GM12865 (cell line): ENCODE measurements at regions not wholly inside any gene's neighbourhood (a gene's known extent, or its start where the extent isn't known, plus 50 kb on each side); places are given as distances from the start of the nearest gene placed in this dataset.

Experiments used
- DNase-seq: peaks from one replicate; pipeline ENCODE4 v3.0.0; 2010; ENCODE audit warnings: low read depth
- H3K4me3 ChIP-seq: 2 replicates; pipeline ENCODE4 v1.5.1; 2011; ENCODE audit warnings: mild to moderate bottlenecking, low read depth, low read length, control low read depth
- CTCF ChIP-seq: IDR thresholded peaks from 2 replicates; pipeline ENCODE4 v1.5.1; 2011; ENCODE audit warnings: low read length, control low read depth, low read depth, inconsistent platforms; ENCODE audit not compliant: insufficient read depth; ENCODE audit errors: missing control alignments

GRCh38 chr9:30757723-30758122 is 1626.7 kb upstream of the ACO1 start:
- no peak for TF ChIP-seq CTCF
- no peak for DNase-seq
- H3K4me3 ChIP-seq = no peak overlapping the region

GRCh38 chr9:30758726-30759446 is 1625.6 kb upstream of the ACO1 start:
- no peak overlapping the region for H3K4me3 ChIP-seq
- TF ChIP-seq CTCF = no peak
- DNase-seq = no peak

- no peak for DNase-seq
- H3K4me3 ChIP-seq = no peak overlapping the region
- no peak for TF ChIP-seq CTCF
Measured at GRCh38 chr9:30765318-30765717, 1619.1 kb upstream of the ACO1 start.

GRCh38 chr9:30771163-30771708 is 1613.2 kb upstream of the ACO1 start:
- H3K4me3 ChIP-seq = no peak overlapping the region
- no peak for DNase-seq
- no peak for TF ChIP-seq CTCF

- no peak overlapping the region for H3K4me3 ChIP-seq
- TF ChIP-seq CTCF = no peak
- no peak for DNase-seq
Measured at GRCh38 chr9:30771760-30772159, 1612.7 kb upstream of the ACO1 start.

- DNase-seq = no peak
Measured at GRCh38 chr9:30773427-30773826, 1611.0 kb upstream of the ACO1 start.

More at GRCh38 chr9:30773427-30773826, 1611.0 kb upstream of the ACO1 start:
- no peak for TF ChIP-seq CTCF
- no peak overlapping the region for H3K4me3 ChIP-seq
